Umbilical cord (tissue), 1 donor: ENCODE measurements at regions not wholly inside any gene's neighbourhood (a gene's known extent, or its start where the extent isn't known, plus 50 kb on each side); places are given as distances from the start of the nearest gene placed in this dataset.
"Not testable (repeated sequence)": the region's sequence is repeated elsewhere in the genome, so short reads cannot be mapped to it uniquely, and the experiment has no call there.

Experiments used
- DNase-seq: peaks from one replicate; pipeline ENCODE4 v3.0.0-alpha.2; 2015; ENCODE audit warnings: low spot score

DNA sequence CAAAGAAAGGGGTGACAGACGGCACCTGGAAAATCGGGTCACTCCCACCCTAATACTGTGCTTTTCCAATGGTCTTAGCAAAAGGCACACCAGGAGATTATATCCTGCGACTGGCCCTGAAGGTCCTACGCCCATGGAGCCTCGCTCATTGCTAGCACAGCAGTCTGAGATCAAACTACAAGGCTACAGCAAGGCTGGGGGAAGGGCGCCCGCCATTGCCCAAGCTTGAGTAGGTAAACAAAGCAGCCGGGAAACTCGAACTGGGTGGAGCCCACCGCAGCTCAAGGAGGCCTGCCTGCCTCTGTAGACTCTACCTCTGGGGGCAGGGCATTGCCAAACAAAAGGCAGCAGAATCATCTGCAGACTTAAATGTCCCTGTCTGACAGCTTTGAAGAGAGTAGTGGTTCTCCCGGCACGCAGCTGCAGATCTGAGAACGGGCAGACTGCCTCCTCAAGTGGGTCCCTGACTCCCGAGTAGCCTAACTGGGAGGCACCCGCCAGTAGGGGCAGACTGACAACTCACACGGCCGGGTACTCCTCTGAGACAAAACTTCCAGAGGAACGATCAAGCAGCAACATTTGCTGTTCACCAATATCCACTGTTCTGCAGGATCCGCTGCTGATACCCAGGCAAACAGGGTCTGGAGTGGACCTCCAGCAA, 406.0 kb downstream of the TFAP2B start:
- not testable (repeated sequence) for DNase-seq

DNA sequence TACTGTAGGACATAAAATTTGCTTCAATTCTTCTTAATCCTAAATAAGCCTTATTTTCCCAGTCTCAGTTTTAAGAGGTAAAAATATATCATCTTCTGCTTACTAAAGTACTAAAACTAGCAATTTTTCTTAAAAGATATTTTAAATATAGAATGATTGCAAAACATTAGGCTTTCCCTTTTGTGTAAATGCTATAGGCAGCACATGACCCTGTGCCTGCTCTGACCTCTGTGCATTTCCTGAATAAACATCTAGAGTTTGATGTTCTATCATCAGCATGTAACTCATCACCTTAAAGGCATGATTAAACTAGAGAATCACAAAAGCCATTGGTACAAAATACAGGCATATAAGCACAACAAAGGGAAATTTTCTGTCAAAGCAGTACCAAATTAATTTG, 422.7 kb downstream of the TFAP2B start:
- no peak for DNase-seq

DNA sequence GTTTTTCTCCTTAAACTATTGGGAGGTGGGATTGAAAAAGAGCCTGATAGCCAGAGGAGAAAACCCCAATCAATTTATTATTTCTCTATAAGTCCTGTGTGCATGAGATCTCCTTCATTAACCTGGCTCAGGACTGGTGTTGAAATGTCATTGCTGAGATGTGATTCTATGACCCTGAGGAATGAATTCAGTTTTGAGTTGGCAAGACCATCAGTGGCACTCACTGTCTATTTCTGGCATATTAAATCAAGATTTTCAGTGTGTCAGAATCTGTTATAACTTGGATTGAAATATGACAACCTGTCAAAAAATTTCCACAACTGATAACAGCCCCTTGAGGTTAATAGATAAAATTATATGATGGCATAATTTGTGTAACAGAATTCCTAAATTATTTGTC, 431.1 kb downstream of the TFAP2B start:
- no peak for DNase-seq

DNA sequence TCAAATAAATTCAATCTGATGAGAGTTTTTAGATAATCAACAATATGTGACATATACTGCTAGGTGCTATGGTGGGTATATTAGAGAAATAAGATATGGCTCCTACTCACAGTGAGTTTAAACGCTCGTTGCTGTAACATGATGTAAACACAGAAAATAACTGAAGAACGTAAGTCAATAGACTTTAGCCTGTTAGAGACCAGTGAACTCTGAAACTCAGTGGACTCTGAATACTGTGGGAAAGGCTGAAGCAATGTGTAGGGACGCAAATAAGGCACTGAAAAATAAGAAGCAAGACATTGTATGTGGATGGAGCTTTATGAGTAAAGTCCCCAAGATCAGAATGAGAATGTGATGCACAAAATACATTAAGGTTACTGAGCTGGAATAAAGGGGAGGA, 431.6 kb downstream of the TFAP2B start:
- no peak for DNase-seq

DNA sequence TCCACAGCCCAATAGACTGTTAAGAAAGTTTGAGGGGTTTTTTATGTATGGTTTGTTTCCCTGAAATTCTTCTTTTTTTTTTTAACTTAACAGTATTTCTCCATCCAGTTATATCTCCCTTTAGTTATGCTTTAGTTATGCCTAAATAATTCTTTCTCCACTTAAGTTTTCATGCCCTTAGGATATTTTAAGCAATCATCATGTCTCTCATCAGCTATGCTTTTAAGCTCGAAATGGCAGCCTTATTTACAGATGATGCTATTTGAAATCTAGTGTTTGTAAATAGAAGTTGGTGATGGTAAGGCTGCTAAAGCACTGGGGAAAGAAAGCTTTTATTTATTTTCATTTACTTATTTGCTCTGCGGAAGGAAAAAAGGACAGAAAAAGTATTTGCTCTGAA, 439.3 kb downstream of the TFAP2B start:
- no peak for DNase-seq

DNA sequence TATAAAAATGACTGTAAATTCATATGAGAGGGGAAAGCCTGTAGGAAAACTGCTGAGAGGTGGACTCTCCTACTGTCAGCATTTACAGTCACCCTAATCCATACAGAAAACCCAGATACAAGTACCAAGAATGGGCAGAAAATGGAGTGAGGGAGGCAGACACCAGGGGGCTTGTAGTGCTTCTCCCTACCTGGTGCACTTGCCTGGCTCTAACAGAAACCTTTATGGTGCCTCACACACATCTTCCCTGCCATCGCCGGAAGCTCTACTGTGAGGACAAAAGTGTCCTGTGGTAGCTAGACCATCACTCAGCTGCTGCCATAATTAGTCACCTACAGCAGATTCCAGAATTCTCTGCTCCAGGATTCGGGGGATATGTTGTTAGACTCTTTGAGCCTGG, 441.3 kb downstream of the TFAP2B start:
- DNase-seq = no peak

DNA sequence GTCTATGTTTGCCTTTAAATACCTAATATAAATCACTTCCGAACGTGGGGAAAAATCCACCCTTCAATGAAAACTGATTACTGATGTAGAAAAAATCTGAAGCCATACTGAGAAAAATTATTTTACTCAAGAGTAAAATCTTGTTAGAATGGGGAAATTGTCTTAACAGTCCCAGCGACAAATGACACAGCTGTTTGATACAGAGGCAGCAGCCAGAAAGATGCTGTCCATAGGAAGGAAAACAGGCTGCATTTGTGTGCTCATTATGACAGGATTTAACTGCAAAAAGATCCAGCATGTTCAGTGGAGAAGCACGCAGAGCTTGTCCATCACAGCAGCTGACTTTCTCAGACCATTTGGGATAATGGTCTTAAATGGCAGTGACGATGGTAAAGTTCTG, 443.0 kb downstream of the TFAP2B start:
- DNase-seq = no peak

DNA sequence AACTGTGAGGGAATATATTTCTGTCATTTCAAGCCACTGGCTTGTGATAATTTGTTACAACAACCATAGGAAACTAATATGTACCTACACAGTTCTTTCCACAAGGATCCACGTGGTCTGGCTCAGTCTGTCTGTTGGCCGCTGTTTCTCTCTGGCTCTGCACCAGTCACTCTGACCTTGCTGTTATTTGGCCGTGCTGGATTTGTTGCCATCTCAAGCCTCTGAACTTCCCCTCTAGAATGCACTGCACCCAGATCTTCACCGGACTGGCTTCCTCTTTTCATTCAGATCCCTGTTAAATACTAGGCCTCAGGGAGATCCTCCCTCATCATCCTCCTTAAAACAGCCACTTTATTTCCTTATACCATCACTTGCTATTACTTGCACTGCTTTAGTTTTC, 446.8 kb downstream of the TFAP2B start:
- DNase-seq = no peak

DNA sequence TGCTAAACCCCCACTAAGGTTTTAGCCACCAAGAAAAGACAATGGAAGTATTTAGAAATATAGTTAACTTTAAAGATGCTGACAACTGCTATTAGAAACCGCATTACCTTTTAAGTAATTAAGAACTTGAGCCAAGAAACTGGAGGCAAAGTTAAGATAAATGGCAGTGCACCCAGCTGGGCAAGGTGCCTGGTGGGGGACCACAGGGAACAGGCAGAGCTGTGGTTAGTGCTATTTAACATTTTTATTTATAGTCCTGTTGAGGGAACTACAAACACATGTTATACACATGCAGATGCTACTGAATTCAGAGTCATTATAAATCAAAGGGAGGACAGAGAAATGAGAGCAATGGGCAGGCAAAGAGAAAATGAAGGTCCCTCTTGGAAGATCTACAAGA, 447.9 kb downstream of the TFAP2B start:
- no peak for DNase-seq

DNA sequence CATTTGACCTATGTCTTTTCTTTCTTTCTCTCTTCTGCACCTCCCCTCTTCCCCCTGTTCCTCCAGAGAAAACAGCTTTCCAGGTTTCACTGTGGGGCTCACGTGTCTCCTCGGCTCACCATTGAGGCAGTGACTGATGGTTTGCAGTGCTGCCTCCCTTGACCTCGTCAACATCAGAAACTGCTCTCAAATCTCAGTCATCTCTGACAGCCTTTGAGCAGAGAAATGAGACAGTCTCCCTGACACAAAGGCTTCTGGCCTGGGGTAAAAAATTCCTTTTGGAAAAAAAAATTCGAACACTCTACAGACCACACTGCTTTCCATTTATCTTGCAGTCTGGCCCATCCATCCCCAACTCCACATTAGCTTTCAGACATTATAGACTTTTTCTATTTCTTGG, 450.0 kb downstream of the TFAP2B start:
- no peak for DNase-seq

DNA sequence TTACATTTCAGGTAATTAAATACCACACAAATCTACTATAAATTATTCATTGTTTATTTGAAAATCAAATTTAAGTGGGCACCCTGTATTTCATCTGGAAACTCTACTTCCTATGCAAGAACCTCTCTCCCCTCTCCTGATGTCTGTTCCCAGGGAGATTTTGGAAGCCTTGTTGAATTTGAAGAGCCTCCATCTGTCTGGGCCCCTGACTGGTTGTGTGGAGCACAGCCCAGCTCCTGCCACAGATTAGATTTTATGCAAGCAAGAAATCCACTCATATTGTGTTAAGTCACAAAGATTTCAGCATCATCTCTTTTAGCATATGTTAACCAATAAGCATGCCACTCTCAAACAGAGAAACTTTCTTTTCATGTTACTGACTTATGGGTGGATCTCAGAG, 451.2 kb downstream of the TFAP2B start:
- DNase-seq = no peak

DNA sequence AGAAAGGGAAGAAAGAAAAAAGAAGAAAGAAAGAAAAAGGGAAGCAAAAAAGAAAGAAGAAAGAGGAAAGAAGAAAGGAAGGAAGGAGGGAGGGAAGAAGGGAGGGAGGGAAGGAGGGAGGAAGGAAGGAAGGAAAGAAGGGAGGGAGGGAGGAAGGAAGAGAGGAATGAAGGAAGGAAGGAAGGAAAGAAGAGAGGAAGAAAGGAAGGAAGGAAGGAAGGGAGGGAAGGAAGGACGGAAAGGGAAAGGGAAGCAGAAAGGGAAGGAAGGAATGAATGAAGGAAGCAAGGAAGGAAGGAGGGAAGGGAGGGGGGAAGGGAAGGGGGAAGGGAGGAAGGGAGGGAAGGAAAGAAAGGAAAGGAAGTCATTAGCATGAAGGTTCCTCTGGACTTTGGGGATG, 452.9 kb downstream of the TFAP2B start:
- DNase-seq = no peak

DNA sequence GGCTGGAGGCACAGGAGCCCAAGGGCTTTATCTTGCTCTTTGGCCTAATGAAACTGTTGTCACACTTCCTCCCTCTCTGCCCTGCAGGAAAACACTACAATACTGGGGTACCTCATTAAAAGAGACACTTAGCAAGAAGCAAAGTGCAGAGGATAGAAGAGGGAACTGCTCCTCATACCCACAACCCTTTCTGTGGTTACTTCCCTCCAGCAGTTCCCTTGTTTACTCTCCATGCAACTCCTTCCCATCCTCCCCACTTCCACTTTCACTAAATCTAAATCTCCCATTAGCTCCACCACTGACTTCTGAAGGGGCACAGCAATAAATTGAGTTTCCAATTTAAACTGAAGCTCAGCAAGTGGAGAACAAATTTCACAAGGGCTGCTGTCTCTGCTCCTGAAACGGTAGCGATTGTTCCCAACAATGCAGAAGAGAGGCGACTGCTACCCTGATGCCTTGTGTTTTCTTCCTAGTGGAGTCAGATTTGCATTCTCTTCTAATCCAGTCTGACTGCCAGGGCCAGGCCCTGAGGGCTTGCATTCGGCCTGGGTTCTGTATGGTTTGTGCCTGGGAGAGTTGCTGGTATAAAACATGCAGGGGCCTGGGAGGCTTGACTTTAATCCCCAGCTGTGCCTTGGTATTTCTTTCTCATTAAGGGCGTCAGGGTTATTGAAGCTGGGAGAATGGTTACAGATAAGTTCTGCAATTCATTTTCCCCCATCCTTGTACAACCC, 454.7 kb downstream of the TFAP2B start:
- DNase-seq = peak; percentile 20

DNA sequence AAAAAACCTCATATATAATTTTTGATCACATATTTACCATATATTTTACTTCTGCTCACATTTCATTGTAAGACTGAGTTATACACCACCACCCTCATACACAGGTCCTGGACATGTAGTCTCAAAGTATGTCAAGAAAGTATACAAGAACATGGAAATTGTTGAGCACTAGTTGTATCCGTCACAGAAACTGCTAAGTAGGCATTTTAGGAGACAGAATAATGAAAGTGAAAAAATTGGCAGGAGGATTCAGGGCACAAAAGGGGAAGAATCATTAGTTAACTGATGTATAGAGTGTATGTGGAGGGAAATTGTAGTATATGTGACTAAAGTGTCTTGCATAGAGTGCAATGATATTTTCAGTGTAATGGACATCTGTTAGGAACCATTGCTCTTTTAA, 458.8 kb downstream of the TFAP2B start:
- no peak for DNase-seq

DNA sequence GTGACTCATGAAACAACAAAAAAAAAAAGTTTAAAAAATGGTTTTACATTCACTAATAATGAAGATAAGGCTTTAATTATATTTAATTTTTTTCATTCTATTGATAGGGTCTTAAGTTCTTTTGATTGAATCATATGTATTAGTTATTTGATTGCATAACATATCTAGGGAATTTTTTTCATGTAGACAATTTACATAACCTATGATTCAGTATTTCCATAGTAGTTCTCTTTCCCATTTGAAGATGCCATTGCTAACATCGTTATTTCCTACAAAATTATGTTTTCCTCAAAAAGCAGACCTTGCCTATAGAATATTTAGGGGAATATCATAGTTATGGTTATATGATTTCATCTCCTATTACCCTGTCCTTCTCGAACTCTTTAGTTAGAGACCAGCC, 463.4 kb downstream of the TFAP2B start:
- no peak for DNase-seq

DNA sequence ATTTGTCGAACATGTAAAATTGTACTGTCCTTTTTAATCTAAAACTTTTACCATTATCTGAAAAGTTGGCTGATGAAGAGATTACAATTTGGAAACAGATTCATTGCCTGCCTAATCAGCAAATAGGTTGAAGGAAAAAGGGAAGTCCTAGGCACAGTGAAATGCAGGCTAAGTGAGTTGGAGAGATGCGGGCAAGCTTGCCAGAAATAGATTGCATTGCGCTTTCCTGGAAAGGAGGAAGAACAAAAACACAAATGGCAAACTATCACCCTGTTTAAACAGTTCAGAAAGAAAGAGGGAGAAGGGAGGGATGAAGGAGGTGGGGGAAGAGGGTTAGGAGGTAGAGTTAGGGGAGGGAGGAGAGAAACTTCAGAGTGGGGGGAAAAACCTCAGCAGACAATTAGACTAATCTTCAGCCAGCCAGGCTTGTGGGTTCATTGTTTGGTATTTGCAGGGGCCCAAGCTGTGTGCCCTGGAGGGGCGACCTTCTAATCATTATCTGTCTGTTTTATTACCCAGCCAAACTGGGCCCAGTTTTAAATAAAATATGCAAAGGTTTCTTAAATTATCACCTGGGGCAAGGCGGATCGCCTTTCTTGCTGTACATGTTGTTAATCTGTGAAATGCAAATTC, 465.2 kb downstream of the TFAP2B start:
- DNase-seq = peak; percentile 12

DNA sequence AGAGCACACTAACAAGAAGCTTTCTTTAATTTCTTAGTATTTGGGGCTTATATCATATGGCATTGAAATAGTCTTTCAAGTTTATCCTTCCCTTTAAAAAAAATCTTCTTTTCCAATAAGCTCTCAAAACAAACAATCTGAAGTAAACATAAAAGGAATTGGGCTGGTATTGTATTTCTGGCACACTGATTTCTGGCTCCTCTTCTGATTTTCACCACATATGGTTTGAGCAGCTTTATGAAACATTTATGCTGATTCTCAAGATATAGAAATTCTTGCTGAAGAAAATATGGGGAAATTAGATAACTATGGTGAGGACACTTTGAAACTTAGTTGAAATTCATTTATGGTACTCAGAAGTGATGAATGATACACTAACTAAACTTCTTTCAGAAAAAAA, 467.2 kb downstream of the TFAP2B start:
- DNase-seq = no peak

DNA sequence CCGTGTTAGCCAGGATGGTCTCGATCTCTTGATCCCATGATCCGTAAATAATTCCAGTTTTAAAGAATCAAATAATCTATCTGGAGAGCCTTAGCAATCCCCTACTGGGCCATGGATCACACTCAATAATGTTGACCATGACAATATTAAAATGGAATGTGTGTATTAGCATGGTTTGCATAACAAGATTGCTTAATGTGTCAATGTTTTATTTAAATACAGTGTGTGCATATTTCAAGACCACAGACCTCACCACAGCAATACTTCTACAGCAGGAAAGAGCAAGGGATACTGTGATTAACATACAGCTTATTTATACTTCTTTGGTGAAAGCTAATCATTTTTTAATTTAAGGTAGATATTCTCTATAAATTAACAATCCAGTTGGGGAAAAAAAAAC, 470.4 kb downstream of the TFAP2B start:
- DNase-seq = no peak

DNA sequence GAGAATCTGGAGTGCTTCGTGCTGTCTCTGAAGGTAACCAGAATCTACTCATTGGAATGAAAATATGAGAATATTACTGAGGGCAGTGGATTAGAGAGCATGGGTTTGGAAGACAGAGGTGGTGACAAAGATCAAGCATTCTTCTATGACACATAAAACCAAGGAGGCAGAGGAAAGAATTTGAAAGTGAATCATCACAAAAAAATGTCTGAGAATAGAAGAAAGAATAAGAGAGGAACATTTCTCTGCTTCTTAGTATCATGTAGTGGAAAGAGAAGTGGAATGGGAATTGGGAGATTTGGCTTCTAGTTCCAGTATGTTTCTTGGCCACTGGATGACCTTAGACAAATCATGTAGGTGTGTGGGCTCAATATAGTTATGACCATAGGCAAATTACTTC, 474.0 kb downstream of the TFAP2B start:
- peak; percentile 19 for DNase-seq

DNA sequence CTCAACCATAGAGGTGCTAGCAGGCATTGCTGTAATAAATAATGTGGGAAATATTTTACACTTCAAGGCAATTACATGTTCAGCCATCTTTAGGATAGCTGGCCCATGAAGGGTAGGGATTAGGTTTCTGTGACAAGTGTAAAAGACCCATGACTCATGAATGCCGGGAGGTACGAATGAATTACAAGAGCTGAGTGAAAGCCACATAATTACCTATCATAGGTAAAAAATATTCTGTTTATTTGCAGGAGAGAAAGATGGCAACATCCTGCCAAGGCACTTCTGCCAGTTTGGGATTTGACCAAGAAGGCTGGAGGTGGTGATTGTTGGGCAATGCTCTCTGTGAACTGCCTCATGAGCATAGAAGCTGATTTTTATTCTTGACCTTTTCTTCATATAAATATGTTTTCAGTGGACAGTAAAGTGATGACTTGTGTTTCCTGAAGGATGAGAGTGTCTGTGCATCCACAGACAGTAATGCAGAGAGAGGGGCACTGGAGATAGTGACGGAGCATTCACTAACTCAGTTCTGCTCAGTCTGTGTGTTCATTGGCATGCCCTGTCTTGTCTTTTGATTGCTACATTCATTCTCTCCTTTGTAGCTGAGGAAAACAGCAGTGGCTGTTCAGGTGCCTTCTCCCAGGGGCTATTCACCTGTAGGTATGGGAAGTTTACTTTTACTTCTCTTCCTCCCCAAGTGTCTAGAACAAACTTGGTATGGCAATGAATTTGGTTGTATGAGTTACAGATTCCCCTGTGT, 481.1 kb downstream of the TFAP2B start:
- DNase-seq = peak; percentile 6

DNA sequence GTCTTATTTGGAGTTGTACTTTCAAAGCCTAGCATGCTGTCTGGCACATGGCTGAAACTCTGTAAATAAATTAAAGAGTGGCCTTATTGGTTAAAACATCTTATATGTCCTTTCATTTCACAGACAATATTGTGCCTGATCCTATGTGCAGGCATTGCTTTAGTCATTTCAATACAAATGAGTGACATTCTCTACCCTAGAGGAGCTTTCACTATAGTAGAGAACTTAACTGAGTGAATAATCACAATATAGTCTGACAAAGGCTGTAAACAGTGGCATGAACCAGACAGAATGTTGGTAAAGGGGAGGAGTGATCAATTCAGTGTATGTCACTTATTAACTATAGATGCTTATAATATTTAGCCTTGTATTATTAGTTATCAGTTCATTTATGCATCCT, 481.8 kb downstream of the TFAP2B start:
- DNase-seq = no peak

DNA sequence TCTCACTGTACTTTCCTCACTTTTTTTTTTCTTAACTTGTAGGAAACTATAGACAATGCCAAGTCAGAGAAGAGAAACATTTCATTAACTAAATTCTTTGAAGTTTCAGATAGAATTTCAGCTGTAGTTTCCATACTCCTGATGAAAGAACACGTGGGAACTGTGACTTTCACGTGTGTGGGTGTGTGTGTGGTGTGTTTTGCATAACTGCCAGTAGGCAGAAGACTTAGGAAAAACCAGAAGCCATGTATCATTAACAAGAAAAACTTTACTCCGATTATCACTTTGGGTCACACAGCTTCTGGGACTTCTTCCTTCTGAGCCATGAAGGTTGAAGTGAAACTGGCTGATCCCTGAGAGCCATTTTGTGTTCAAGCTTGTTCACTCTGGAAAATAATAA, 483.3 kb downstream of the TFAP2B start:
- no peak for DNase-seq
